Gastrocnemius medialis (tissue), 4 donors: ENCODE measurements at regions not wholly inside any gene's neighbourhood (a gene's known extent, or its start where the extent isn't known, plus 50 kb on each side); places are given as distances from the start of the nearest gene placed in this dataset.

Experiments used
- POLR2A ChIP-seq, 2 donors: fragments of 450-650 bp; IDR thresholded peaks; one replicate each; pipeline ENCODE4 v1.6.1; 2017; ENCODE audit warnings: antibody characterized with exemption in 2 of 2, mild to moderate bottlenecking in 2 of 2, moderate library complexity in 2 of 2
- TF ChIP-seq, protein P1 (sequence below), 5 experiments: fragments of 450-650 bp in 3 of 5; fragments of 200-600 bp in 2 of 5; sonication (generic) in 2 of 5; IDR thresholded peaks in 4 of 5; conservative IDR thresholded peaks in 1 of 5; 1 replicate in 4 of 5; 2 replicates in 1 of 5; pipeline ENCODE4 v1.5.1; 2016 to 2019; ENCODE audit warnings: antibody characterized with exemption in 5 of 5, mild to moderate bottlenecking in 3 of 5, moderate library complexity in 3 of 5

GRCh38 chr2:237269138-237269875 lies 144.7 kb downstream of the COL6A3 start:
- no peak for TF ChIP-seq POLR2A (IDR thresholded peaks at IDR 0.05)
- TF ChIP-seq, protein P1, sequence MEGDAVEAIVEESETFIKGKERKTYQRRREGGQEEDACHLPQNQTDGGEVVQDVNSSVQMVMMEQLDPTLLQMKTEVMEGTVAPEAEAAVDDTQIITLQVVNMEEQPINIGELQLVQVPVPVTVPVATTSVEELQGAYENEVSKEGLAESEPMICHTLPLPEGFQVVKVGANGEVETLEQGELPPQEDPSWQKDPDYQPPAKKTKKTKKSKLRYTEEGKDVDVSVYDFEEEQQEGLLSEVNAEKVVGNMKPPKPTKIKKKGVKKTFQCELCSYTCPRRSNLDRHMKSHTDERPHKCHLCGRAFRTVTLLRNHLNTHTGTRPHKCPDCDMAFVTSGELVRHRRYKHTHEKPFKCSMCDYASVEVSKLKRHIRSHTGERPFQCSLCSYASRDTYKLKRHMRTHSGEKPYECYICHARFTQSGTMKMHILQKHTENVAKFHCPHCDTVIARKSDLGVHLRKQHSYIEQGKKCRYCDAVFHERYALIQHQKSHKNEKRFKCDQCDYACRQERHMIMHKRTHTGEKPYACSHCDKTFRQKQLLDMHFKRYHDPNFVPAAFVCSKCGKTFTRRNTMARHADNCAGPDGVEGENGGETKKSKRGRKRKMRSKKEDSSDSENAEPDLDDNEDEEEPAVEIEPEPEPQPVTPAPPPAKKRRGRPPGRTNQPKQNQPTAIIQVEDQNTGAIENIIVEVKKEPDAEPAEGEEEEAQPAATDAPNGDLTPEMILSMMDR (IDR thresholded peaks at IDR 0.05 in 4 of 5, conservative IDR thresholded peaks at IDR 0.05 in 1 of 5): no peak
